ENCODE measurements at regions not wholly inside any gene's neighbourhood (a gene's known extent, or its start where the extent isn't known, plus 50 kb on each side); places are given as distances from the start of the nearest gene placed in this dataset.

DNA sequence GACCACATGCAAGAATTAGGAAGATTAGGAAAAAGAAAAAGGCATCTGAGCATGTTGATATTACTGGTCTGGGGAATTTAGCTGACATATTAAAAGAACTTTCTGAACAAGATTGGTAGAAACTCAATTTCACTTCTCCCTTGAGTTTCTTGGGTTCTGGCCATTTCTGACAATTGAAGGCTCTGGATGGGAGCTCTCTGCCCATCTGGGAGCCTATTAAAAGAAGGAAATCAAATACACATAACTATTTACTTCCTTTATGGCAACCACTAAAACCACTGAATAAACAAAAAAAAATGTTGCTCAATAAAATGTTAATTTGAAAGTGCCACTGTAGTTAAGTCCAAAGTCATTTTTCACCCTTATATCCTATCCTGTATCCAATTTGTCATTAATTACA is 216.8 kb upstream of the HNMT start:
- TF ChIP-seq, protein P1, sequence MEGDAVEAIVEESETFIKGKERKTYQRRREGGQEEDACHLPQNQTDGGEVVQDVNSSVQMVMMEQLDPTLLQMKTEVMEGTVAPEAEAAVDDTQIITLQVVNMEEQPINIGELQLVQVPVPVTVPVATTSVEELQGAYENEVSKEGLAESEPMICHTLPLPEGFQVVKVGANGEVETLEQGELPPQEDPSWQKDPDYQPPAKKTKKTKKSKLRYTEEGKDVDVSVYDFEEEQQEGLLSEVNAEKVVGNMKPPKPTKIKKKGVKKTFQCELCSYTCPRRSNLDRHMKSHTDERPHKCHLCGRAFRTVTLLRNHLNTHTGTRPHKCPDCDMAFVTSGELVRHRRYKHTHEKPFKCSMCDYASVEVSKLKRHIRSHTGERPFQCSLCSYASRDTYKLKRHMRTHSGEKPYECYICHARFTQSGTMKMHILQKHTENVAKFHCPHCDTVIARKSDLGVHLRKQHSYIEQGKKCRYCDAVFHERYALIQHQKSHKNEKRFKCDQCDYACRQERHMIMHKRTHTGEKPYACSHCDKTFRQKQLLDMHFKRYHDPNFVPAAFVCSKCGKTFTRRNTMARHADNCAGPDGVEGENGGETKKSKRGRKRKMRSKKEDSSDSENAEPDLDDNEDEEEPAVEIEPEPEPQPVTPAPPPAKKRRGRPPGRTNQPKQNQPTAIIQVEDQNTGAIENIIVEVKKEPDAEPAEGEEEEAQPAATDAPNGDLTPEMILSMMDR (IDR thresholded peaks at IDR 0.05) = no peak
- no peaks in the 10 kb centered on the region for H3K9me3 Mint-ChIP-seq
- H3K27me3 Mint-ChIP-seq = no peaks in the 10 kb centered on the region
- H3K4me1 Mint-ChIP-seq (ENCODE audit: low read depth) = no peaks in the 10 kb centered on the region
- DNase-seq (no peak), ATAC-seq (ENCODE audit: poor library complexity) (no peak)
- H3K27me3 ChIP-seq (ENCODE audit: control insufficient read depth in 1 of 2, insufficient read depth in 2 of 2, low read length in 2 of 2) = no peaks in the 10 kb centered on the region
- no peak overlapping the region for H3K27ac Mint-ChIP-seq
- no peak overlapping the region for H3K4me3 ChIP-seq (ENCODE audit: low read length)
- H3K36me3 ChIP-seq (ENCODE audit: insufficient read depth, low read length) = no peaks in the 10 kb centered on the region
- intact Hi-C loops (cut with DNase I, micrococcal nuclease) = no loop called here
- no peak overlapping the region for H3K27ac ChIP-seq (ENCODE audit: low read depth in 1 of 2, low read length in 2 of 2)
- no peaks in the 10 kb centered on the region for H3K9me3 ChIP-seq (ENCODE audit: control insufficient read depth in 1 of 2, insufficient read depth in 1 of 2, low read length in 2 of 2)
- ChIA-PET POLR2A (no interaction called here), CTCF (no interaction called here)
- no peak overlapping the region for H3K4me3 Mint-ChIP-seq
- no peaks in the 10 kb centered on the region for H3K36me3 Mint-ChIP-seq (ENCODE audit: low read depth)
- H3K4me1 ChIP-seq (ENCODE audit: insufficient read depth, low read length) = no peaks in the 10 kb centered on the region

GRCh38 chr2:137748533-137748932 is 215.7 kb upstream of the HNMT start:
- Mint-ChIP-seq H3K36me3 (ENCODE audit: low read depth) (no peaks in the 10 kb centered on the region), H3K4me1 (ENCODE audit: low read depth) (no peaks in the 10 kb centered on the region), H3K4me3 (no peak overlapping the region), H3K27ac (no peak overlapping the region), H3K27me3 (no peaks in the 10 kb centered on the region), H3K9me3 (no peaks in the 10 kb centered on the region)
- TF ChIP-seq, protein P1 (IDR thresholded peaks at IDR 0.05) = no peak
- no peak overlapping the region for H3K4me3 ChIP-seq (ENCODE audit: low read length)
- no peaks in the 10 kb centered on the region for H3K36me3 ChIP-seq (ENCODE audit: insufficient read depth, low read length)
- H3K4me1 ChIP-seq (ENCODE audit: insufficient read depth, low read length) = no peaks in the 10 kb centered on the region
- no peaks in the 10 kb centered on the region for H3K9me3 ChIP-seq (ENCODE audit: control insufficient read depth in 1 of 2, insufficient read depth in 1 of 2, low read length in 2 of 2)
- intact Hi-C loops (cut with DNase I, micrococcal nuclease) = no loop called here
- no peak overlapping the region for H3K27ac ChIP-seq (ENCODE audit: low read depth in 1 of 2, low read length in 2 of 2)
- ChIA-PET CTCF (no interaction called here), POLR2A (no interaction called here)
- no peaks in the 10 kb centered on the region for H3K27me3 ChIP-seq (ENCODE audit: control insufficient read depth in 1 of 2, insufficient read depth in 2 of 2, low read length in 2 of 2)
- ATAC-seq (ENCODE audit: poor library complexity) (no peak), DNase-seq (no peak)

- ATAC-seq (ENCODE audit: poor library complexity) (no peak), DNase-seq (no peak)
- no peak overlapping the region for H3K27ac ChIP-seq (ENCODE audit: low read depth in 1 of 2, low read length in 2 of 2)
- no peaks in the 10 kb centered on the region for H3K9me3 ChIP-seq (ENCODE audit: control insufficient read depth in 1 of 2, insufficient read depth in 1 of 2, low read length in 2 of 2)
- Mint-ChIP-seq H3K4me3 (no peak overlapping the region), H3K27me3 (no peaks in the 10 kb centered on the region), H3K9me3 (peaks cover 12% of the 10 kb centered on the region), H3K36me3 (ENCODE audit: low read depth) (no peaks in the 10 kb centered on the region), H3K4me1 (ENCODE audit: low read depth) (no peaks in the 10 kb centered on the region), H3K27ac (no peak overlapping the region)
- no peaks in the 10 kb centered on the region for H3K36me3 ChIP-seq (ENCODE audit: insufficient read depth, low read length)
- H3K4me3 ChIP-seq (ENCODE audit: low read length) = no peak overlapping the region
- no peaks in the 10 kb centered on the region for H3K27me3 ChIP-seq (ENCODE audit: control insufficient read depth in 1 of 2, insufficient read depth in 2 of 2, low read length in 2 of 2)
- CTCF ChIA-PET = no interaction called here
- POLR2A ChIA-PET = no interaction called here
- TF ChIP-seq, protein P1 (IDR thresholded peaks at IDR 0.05) = no peak
- no peaks in the 10 kb centered on the region for H3K4me1 ChIP-seq (ENCODE audit: insufficient read depth, low read length)
- intact Hi-C loops (cut with DNase I, micrococcal nuclease) = no loop called here
Measured at GRCh38 chr2:137764646-137765045, 199.6 kb upstream of the HNMT start.

Data from CD4-positive, alpha-beta T cell (primary cell).